Neural progenitor cell (in vitro differentiated cells): ENCODE measurements at regions not wholly inside any gene's neighbourhood (a gene's known extent, or its start where the extent isn't known, plus 50 kb on each side); places are given as distances from the start of the nearest gene placed in this dataset.

Experiments
- DNase-seq: peaks from one replicate; pipeline ENCODE4 v3.0.0-alpha.2; 2016; ENCODE audit warnings: low spot score
- H2AFZ ChIP-seq: fragments of 200-600 bp; sonication (generic); replicated peaks from 2 replicates; pipeline ENCODE4 v1.6.1; 2016; ENCODE audit warnings: antibody characterized with exemption
- H3F3A ChIP-seq: fragments of 200-600 bp; sonication (generic); 2 replicates; pipeline ENCODE4 v1.6.1; 2016; ENCODE audit warnings: antibody characterized with exemption, low read depth
- H3K27ac ChIP-seq: fragments of 200-600 bp; sonication (generic); 2 replicates; pipeline ENCODE4 v1.5.1; 2016; ENCODE audit warnings: mild to moderate bottlenecking
- H3K27me3 ChIP-seq: fragments of 200-600 bp; sonication (generic); 2 replicates; pipeline ENCODE4 v1.6.1; 2016; ENCODE audit warnings: mild to moderate bottlenecking, moderate library complexity
- H3K36me3 ChIP-seq: fragments of 200-600 bp; sonication (generic); 2 replicates; pipeline ENCODE4 v1.5.1; 2016
- H3K4me1 ChIP-seq: fragments of 200-600 bp; sonication (generic); 2 replicates; pipeline ENCODE4 v1.6.1; 2016; ENCODE audit warnings: mixed run types
- H3K4me2 ChIP-seq: fragments of 200-600 bp; sonication (generic); 2 replicates; pipeline ENCODE4 v1.6.1; 2016
- H3K4me3 ChIP-seq: fragments of 200-600 bp; sonication (generic); 2 replicates; pipeline ENCODE4 v1.5.1; 2016
- H3K79me2 ChIP-seq: fragments of 200-600 bp; sonication (generic); 2 replicates; pipeline ENCODE4 v1.6.1; 2016; ENCODE audit warnings: low read depth
- H3K9ac ChIP-seq: fragments of 200-600 bp; sonication (generic); 2 replicates; pipeline ENCODE4 v1.6.1; 2016
- H3K9me3 ChIP-seq: fragments of 200-600 bp; sonication (generic); 2 replicates; pipeline ENCODE4 v1.5.1; 2016; ENCODE audit warnings: low read depth
- H4K20me1 ChIP-seq: fragments of 200-600 bp; sonication (generic); 2 replicates; pipeline ENCODE4 v1.6.1; 2016; ENCODE audit warnings: low read depth
- H3K27ac Mint-ChIP-seq: 3 replicates; pipeline ENCODE4 v1.8.0; 2021; ENCODE audit warnings: mixed read lengths
- H3K27me3 Mint-ChIP-seq: 2 replicates; pipeline ENCODE4 v1.8.0; 2022; ENCODE audit warnings: low read depth, mild to moderate bottlenecking, inconsistent platforms, moderate library complexity, mixed read lengths; ENCODE audit not compliant: insufficient read depth
- H3K36me3 Mint-ChIP-seq: 3 replicates; pipeline ENCODE4 v1.8.0; 2021; ENCODE audit warnings: mixed read lengths
- H3K4me1 Mint-ChIP-seq: 3 replicates; pipeline ENCODE4 v1.8.0; 2021; ENCODE audit warnings: mixed read lengths
- H3K4me3 Mint-ChIP-seq: 3 replicates; pipeline ENCODE4 v1.8.0; 2021; ENCODE audit warnings: mild to moderate bottlenecking, moderate library complexity, mixed read lengths
- H3K9me3 Mint-ChIP-seq: 3 replicates; pipeline ENCODE4 v1.8.0; 2020; ENCODE audit warnings: mixed read lengths
- CTCF ChIP-seq: fragments of 200-600 bp; sonication (generic); IDR thresholded peaks from 2 replicates; pipeline ENCODE4 v1.5.1; 2017; ENCODE audit warnings: antibody characterized with exemption, mild to moderate bottlenecking
- EZH2 ChIP-seq: fragments of 200-600 bp; sonication (generic); IDR thresholded peaks from 2 replicates; pipeline ENCODE4 v1.6.1; 2017; ENCODE audit warnings: antibody characterized with exemption, mild to moderate bottlenecking, moderate library complexity
- EZH2phosphoT487 ChIP-seq: fragments of 200-600 bp; sonication (generic); IDR thresholded peaks from 2 replicates; pipeline ENCODE4 v1.6.1; 2017; ENCODE audit warnings: antibody characterized with exemption

DNA sequence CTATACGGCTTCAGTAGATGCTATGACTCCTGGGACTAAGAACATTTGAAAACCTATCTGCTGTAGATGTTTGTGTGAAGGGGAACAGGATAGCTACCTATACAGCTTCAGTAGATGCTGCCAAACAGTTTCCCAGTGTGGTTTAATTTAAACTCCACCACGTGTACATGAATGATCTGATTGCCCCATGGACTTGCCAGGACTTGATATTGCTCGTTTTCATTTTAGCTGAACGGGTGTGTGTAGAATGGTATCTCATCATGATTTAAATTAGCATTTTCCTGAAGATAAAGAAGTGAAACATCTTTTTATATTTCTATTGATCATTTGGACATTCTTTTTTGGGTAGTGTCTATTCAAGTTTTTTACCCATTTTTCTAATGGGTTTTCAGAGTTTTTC lies 77.8 kb upstream of the PIP4K2A start:
- no peaks in the 10 kb centered on the region for H3K4me1 Mint-ChIP-seq
- Histone ChIP-seq H2AFZ (peak overlapping the region; percentile 59), H3K9me3 (no peaks in the 10 kb centered on the region), H3K4me1 (no peaks in the 10 kb centered on the region), H3K36me3 (no peaks in the 10 kb centered on the region), H3K9ac (no peak overlapping the region), H4K20me1 (no peaks in the 10 kb centered on the region), H3F3A (no peaks in the 10 kb centered on the region), H3K4me2 (no peak overlapping the region), H3K27me3 (no peaks in the 10 kb centered on the region), H3K27ac (no peak overlapping the region), H3K79me2 (no peaks in the 10 kb centered on the region), H3K4me3 (no peak overlapping the region)
- peaks cover 4% of the 10 kb centered on the region for H3K9me3 Mint-ChIP-seq
- no peak for DNase-seq
- no peak overlapping the region for H3K27ac Mint-ChIP-seq
- no peaks in the 10 kb centered on the region for H3K27me3 Mint-ChIP-seq
- TF ChIP-seq CTCF (no peak), EZH2phosphoT487 (no peak), EZH2 (no peak)
- no peaks in the 10 kb centered on the region for H3K36me3 Mint-ChIP-seq
- no peak overlapping the region for H3K4me3 Mint-ChIP-seq

- Histone ChIP-seq H4K20me1 (no peaks in the 10 kb centered on the region), H3F3A (no peaks in the 10 kb centered on the region), H3K27me3 (no peaks in the 10 kb centered on the region), H3K9ac (no peak overlapping the region), H3K4me2 (no peak overlapping the region), H2AFZ (peak overlapping the region; percentile 59), H3K79me2 (no peaks in the 10 kb centered on the region), H3K4me1 (no peaks in the 10 kb centered on the region), H3K36me3 (no peaks in the 10 kb centered on the region), H3K9me3 (no peaks in the 10 kb centered on the region), H3K4me3 (no peak overlapping the region), H3K27ac (no peak overlapping the region)
- no peak overlapping the region for H3K4me3 Mint-ChIP-seq
- H3K9me3 Mint-ChIP-seq: peaks cover 4% of the 10 kb centered on the region
- no peaks in the 10 kb centered on the region for H3K27me3 Mint-ChIP-seq
- DNase-seq: no peak
- no peak overlapping the region for H3K27ac Mint-ChIP-seq
- TF ChIP-seq EZH2 (no peak), EZH2phosphoT487 (no peak), CTCF (no peak)
- H3K4me1 Mint-ChIP-seq: no peaks in the 10 kb centered on the region
- H3K36me3 Mint-ChIP-seq: no peaks in the 10 kb centered on the region
Observed at GRCh38 chr10:22791665-22792064, 77.3 kb upstream of the PIP4K2A start.

DNA sequence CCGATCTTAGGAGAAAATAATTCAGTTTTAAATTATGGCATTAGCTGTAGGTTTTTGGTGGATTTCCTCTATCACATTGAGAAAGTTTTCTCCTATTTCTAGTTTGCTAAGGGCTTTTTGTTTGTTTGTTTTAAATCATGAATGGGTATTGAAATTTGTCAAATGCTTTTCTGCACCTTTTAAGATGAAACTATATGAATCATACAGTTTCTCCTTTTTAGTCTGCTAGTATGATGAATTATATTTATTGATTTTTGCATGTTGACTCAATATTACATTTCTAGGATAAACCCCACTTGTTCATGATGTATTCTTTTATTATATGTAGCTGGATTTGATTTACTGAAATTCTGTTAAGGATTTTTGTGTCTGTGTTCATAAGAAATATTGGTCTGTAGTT lies 70.3 kb upstream of the PIP4K2A start:
- H3K79me2 ChIP-seq: no peaks in the 10 kb centered on the region
- peaks cover 4% of the 10 kb centered on the region for H3K9me3 Mint-ChIP-seq
- H3K4me1 ChIP-seq: no peaks in the 10 kb centered on the region
- no peak for DNase-seq
- no peaks in the 10 kb centered on the region for H3K27me3 Mint-ChIP-seq
- no peak overlapping the region for H3K27ac ChIP-seq
- no peak overlapping the region for H3K4me3 Mint-ChIP-seq
- H4K20me1 ChIP-seq: no peaks in the 10 kb centered on the region
- no peak overlapping the region for H3K27ac Mint-ChIP-seq
- H3F3A ChIP-seq: no peaks in the 10 kb centered on the region
- H3K9me3 ChIP-seq: no peaks in the 10 kb centered on the region
- TF ChIP-seq EZH2phosphoT487: no peak
- no peak for TF ChIP-seq EZH2
- no peak for TF ChIP-seq CTCF
- no peaks in the 10 kb centered on the region for H3K4me1 Mint-ChIP-seq
- no peak overlapping the region for H3K4me3 ChIP-seq
- no peak overlapping the region for H3K9ac ChIP-seq
- H3K36me3 ChIP-seq: no peaks in the 10 kb centered on the region
- H3K27me3 ChIP-seq: no peaks in the 10 kb centered on the region
- H2AFZ ChIP-seq: no peak overlapping the region
- no peak overlapping the region for H3K4me2 ChIP-seq
- no peaks in the 10 kb centered on the region for H3K36me3 Mint-ChIP-seq

- Histone ChIP-seq H4K20me1 (no peaks in the 10 kb centered on the region), H3K4me2 (no peak overlapping the region), H3K36me3 (no peaks in the 10 kb centered on the region), H3K27me3 (no peaks in the 10 kb centered on the region), H2AFZ (no peak overlapping the region), H3K4me3 (no peak overlapping the region), H3K27ac (no peak overlapping the region), H3K4me1 (no peaks in the 10 kb centered on the region), H3K9ac (no peak overlapping the region), H3K9me3 (no peaks in the 10 kb centered on the region), H3F3A (no peaks in the 10 kb centered on the region), H3K79me2 (no peaks in the 10 kb centered on the region)
- H3K36me3 Mint-ChIP-seq: no peaks in the 10 kb centered on the region
- H3K27ac Mint-ChIP-seq: no peak overlapping the region
- DNase-seq: no peak
- H3K27me3 Mint-ChIP-seq: peaks cover 2% of the 10 kb centered on the region
- no peaks in the 10 kb centered on the region for H3K4me1 Mint-ChIP-seq
- H3K4me3 Mint-ChIP-seq: no peak overlapping the region
- TF ChIP-seq EZH2phosphoT487 (no peak), EZH2 (no peak), CTCF (no peak)
- H3K9me3 Mint-ChIP-seq: no peaks in the 10 kb centered on the region
Observed at GRCh38 chr10:22783807-22784206, 69.4 kb upstream of the PIP4K2A start.
